ENCODE measurements at regions not wholly inside any gene's neighbourhood (a gene's known extent, or its start where the extent isn't known, plus 50 kb on each side); places are given as distances from the start of the nearest gene placed in this dataset.

DNA sequence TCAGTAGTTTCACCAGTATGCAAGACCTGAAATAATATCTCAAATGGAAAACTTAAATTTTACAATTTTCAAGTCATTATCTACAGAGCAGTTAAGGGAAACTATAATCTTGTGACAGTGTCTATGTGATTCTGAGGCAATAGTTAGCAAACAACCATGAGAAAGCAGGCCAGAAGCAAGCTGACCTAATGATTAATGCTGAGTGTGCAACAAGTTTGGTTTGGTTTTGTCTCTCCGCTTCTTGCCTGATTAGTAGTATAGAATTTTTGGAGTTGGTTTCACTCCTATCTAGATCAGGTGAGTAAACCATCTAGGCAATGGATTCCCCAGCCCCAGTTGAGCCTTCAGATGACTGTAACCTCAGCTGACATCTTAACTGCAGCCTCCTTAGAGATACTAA lies 212.9 kb upstream of the NAV3 start:
- no peak overlapping the region for H3K4me3 ChIP-seq (ENCODE audit: low read depth in 2 of 2, low read length in 1 of 2)
- POLR2A ChIA-PET = no interaction called here
- H3K9ac ChIP-seq = no peak overlapping the region
- 80% methylated on average over 1 of the region's 1 CpG for WGBS (ENCODE audit: low lambda C conversion rate)
- no peaks in the 10 kb centered on the region for H3K9me3 ChIP-seq
- H3K36me3 ChIP-seq (replicated peaks in 1 of 2; ENCODE audit: control insufficient read depth in 1 of 2, insufficient read depth in 2 of 2, low read length in 1 of 2) = peaks cover 0 to 5% of the 10 kb centered on the region in 2 experiments
- no peaks in the 10 kb centered on the region for H3K4me1 ChIP-seq (ENCODE audit: control insufficient read depth in 1 of 2, insufficient read depth in 2 of 2, low read depth in 1 of 2, low read length in 1 of 2)
- H3K27ac ChIP-seq (ENCODE audit: low read depth in 2 of 2, low read length in 1 of 2) = no peak overlapping the region
- no peaks in the 10 kb centered on the region for H3K27me3 ChIP-seq (ENCODE audit: insufficient read depth)
- H3K4me2 ChIP-seq = no peak overlapping the region
- CTCF ChIA-PET = no interaction called here
- TF ChIP-seq RAD21 (IDR thresholded peaks at IDR 0.05; ENCODE audit: low read length) = no peak
- TF ChIP-seq, protein P1, sequence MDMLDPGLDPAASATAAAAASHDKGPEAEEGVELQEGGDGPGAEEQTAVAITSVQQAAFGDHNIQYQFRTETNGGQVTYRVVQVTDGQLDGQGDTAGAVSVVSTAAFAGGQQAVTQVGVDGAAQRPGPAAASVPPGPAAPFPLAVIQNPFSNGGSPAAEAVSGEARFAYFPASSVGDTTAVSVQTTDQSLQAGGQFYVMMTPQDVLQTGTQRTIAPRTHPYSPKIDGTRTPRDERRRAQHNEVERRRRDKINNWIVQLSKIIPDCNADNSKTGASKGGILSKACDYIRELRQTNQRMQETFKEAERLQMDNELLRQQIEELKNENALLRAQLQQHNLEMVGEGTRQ (IDR thresholded peaks at IDR 0.05; ENCODE audit: borderline replicate concordance, low read depth, low read length) = no peak
- no peak for TF ChIP-seq RXRA (IDR thresholded peaks at IDR 0.05; ENCODE audit: borderline replicate concordance, low read depth)
- TF ChIP-seq RCOR1 (IDR thresholded peaks at IDR 0.05; ENCODE audit: low read length) = no peak
- no peak for TF ChIP-seq SMC3 (IDR thresholded peaks at IDR 0.05; ENCODE audit: low read depth, low read length)
- no peak for TF ChIP-seq FOXJ3 (CRISPR knock-in tag; IDR thresholded peaks at IDR 0.05)
- TF ChIP-seq GABPA (IDR thresholded peaks at IDR 0.05; ENCODE audit: low read depth) = no peak
- TF ChIP-seq FOXM1 (IDR thresholded peaks at IDR 0.05; ENCODE audit: low read depth) = no peak
- no peak for TF ChIP-seq EZH2phosphoT487 (IDR thresholded peaks at IDR 0.05; ENCODE audit: borderline replicate concordance, low read depth)
- TF ChIP-seq MAX (IDR thresholded peaks at IDR 0.05; ENCODE audit: low read depth) = no peak
- no peak for TF ChIP-seq POLR2AphosphoS5 (IDR thresholded peaks at IDR 0.05; ENCODE audit: low read depth, low read length)
- no peak for TF ChIP-seq CHD2 (IDR thresholded peaks at IDR 0.05; ENCODE audit: low read length, partially characterized antibody)
- no peak for TF ChIP-seq NFIC (IDR thresholded peaks at IDR 0.05; ENCODE audit: borderline replicate concordance)
- no peaks in the 10 kb centered on the region for H3K79me2 ChIP-seq (ENCODE audit: insufficient read depth)
- no peak overlapping the region for H2AFZ ChIP-seq (ENCODE audit: low read depth)
- H3K9me2 ChIP-seq = no peaks in the 10 kb centered on the region
- DNase-seq = no peak
- no peaks in the 10 kb centered on the region for H4K20me1 ChIP-seq (ENCODE audit: insufficient read depth)
- no peaks in the 10 kb centered on the region for H3F3A ChIP-seq (replicated peaks; ENCODE audit: insufficient read depth)

DNA sequence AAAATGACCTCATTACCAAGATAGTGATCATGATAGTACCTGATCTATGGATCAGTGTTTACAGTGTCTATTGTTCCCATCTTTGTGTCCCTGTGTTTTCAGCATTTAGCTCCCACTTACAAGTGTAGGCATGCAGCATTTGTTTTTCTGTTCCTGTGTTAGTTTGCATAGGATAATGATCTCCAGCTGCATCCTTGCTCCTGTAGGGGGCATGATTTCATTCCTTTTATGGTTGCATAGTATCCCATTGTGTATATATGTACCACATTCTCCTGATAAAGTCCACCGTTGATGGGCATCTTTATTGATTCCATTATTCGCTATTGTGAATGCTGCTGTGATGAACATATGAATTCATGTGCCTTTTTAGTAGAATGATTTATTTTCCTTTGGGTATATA lies 215.4 kb upstream of the NAV3 start:
- POLR2A ChIA-PET = no interaction called here
- Histone ChIP-seq H3K27me3 (ENCODE audit: insufficient read depth) (no peaks in the 10 kb centered on the region), H3K9me2 (no peaks in the 10 kb centered on the region), H3K9me3 (no peaks in the 10 kb centered on the region), H3K4me3 (ENCODE audit: low read depth in 2 of 2, low read length in 1 of 2) (no peak overlapping the region), H3K36me3 (replicated peaks in 1 of 2; ENCODE audit: control insufficient read depth in 1 of 2, insufficient read depth in 2 of 2, low read length in 1 of 2) (peaks cover 0 to 5% of the 10 kb centered on the region in 2 experiments), H3F3A (replicated peaks; ENCODE audit: insufficient read depth) (no peaks in the 10 kb centered on the region), H4K20me1 (ENCODE audit: insufficient read depth) (no peaks in the 10 kb centered on the region), H3K9ac (no peak overlapping the region), H3K4me1 (ENCODE audit: control insufficient read depth in 1 of 2, insufficient read depth in 2 of 2, low read depth in 1 of 2, low read length in 1 of 2) (no peaks in the 10 kb centered on the region), H3K27ac (ENCODE audit: low read depth in 2 of 2, low read length in 1 of 2) (no peak overlapping the region), H3K4me2 (no peak overlapping the region), H3K79me2 (ENCODE audit: insufficient read depth) (no peaks in the 10 kb centered on the region), H2AFZ (ENCODE audit: low read depth) (no peak overlapping the region)
- peak; percentile 23; the same call in 1 of the 2 replicates for TF ChIP-seq SMC3 (IDR thresholded peaks at IDR 0.05; ENCODE audit: low read depth, low read length)
- no peak for TF ChIP-seq GATA2 (CRISPR knock-in tag; IDR thresholded peaks at IDR 0.05)
- TF ChIP-seq RAD21 (IDR thresholded peaks at IDR 0.05; ENCODE audit: low read length) = peak; percentile 43
- CTCF ChIA-PET = interaction anchor here (0.7 to 1.2 kb wide), 3 partner anchors 15 to 949 kb away, joined by 3 to 4 read pairs (median 3); no protein-coding TSS in a partner anchor
- no peak for DNase-seq
- 88% methylated on average over 2 of the region's 2 CpGs for WGBS (ENCODE audit: low lambda C conversion rate)
